WTC11 (cell line): ENCODE measurements at regions not wholly inside any gene's neighbourhood (a gene's known extent, or its start where the extent isn't known, plus 50 kb on each side); places are given as distances from the start of the nearest gene placed in this dataset.

Experiments
- ATAC-seq: fragments of 200-7000 bp; cut with Tn5 transposase; 2 replicates; pipeline ENCODE4 v1.10.0; 2021; ENCODE audit warnings: mild to moderate bottlenecking, moderate library complexity
- CTCF ChIA-PET: fragments of 300-600 bp; sonication (Branson Sonifier 250); formaldehyde crosslinking; loops from one replicate; lab custom pipeline; 2021; ENCODE audit warnings: antibody characterized with exemption; lab: Charles Lee
- POLR2A ChIA-PET: fragments of 350-600 bp; sonication (Branson Sonifier 250); formaldehyde crosslinking; loops from one replicate; lab custom pipeline; 2021; ENCODE audit warnings: antibody characterized with exemption; lab: Charles Lee
- DNase-seq: peaks from one replicate; pipeline ENCODE4 v3.0.0; 2021; ENCODE audit warnings: low spot score
- H3K27ac Mint-ChIP-seq: 2 replicates; pipeline ENCODE4 v1.8.0; 2021; ENCODE audit warnings: mixed read lengths
- H3K27me3 Mint-ChIP-seq: 2 replicates; pipeline ENCODE4 v1.8.0; 2021; ENCODE audit warnings: low read depth, mild to moderate bottlenecking, moderate library complexity, mixed read lengths
- H3K36me3 Mint-ChIP-seq: 2 replicates; pipeline ENCODE4 v1.8.0; 2021; ENCODE audit warnings: mixed read lengths
- H3K4me1 Mint-ChIP-seq: 2 replicates; pipeline ENCODE4 v1.8.0; 2022; ENCODE audit warnings: mixed read lengths
- H3K4me3 Mint-ChIP-seq: 2 replicates; pipeline ENCODE4 v1.8.0; 2021; ENCODE audit warnings: mild to moderate bottlenecking, moderate library complexity, mixed read lengths
- H3K9me3 Mint-ChIP-seq: 2 replicates; pipeline ENCODE4 v1.8.0; 2021; ENCODE audit warnings: mixed read lengths
- CREM ChIP-seq: sonication (generic); formaldehyde crosslinking; IDR thresholded peaks from 2 replicates; pipeline ENCODE4 v1.8.1; 2022; ENCODE audit warnings: mild to moderate bottlenecking, missing genetic modification reagents, moderate library complexity
- ELF4 ChIP-seq: sonication (generic); formaldehyde crosslinking; IDR thresholded peaks from 2 replicates; pipeline ENCODE4 v1.8.1; 2022; ENCODE audit warnings: low read depth, mild to moderate bottlenecking, moderate library complexity, missing genetic modification reagents
- FOXJ3 ChIP-seq: sonication (generic); formaldehyde crosslinking; IDR thresholded peaks from 2 replicates; pipeline ENCODE4 v1.9.0; 2021; ENCODE audit warnings: missing genetic modification reagents, mild to moderate bottlenecking, borderline replicate concordance
- GABPB1 ChIP-seq: sonication (generic); formaldehyde crosslinking; IDR thresholded peaks from 2 replicates; pipeline ENCODE4 v1.8.1; 2023; ENCODE audit warnings: mild to moderate bottlenecking, missing genetic modification reagents
- IRF2 ChIP-seq: sonication (generic); formaldehyde crosslinking; IDR thresholded peaks from 2 replicates; pipeline ENCODE4 v1.8.0; 2022; ENCODE audit warnings: low read depth, missing genetic modification reagents, borderline replicate concordance
- KAT7 ChIP-seq: sonication (generic); formaldehyde crosslinking; IDR thresholded peaks from 2 replicates; pipeline ENCODE4 v1.8.1; 2023; ENCODE audit warnings: missing genetic modification reagents, mild to moderate bottlenecking, borderline replicate concordance
- MLX ChIP-seq: sonication (generic); formaldehyde crosslinking; IDR thresholded peaks from 2 replicates; pipeline ENCODE4 v1.8.1; 2023; ENCODE audit warnings: mild to moderate bottlenecking, missing genetic modification reagents, moderate library complexity
- NFATC4 ChIP-seq: fragments of 250-450 bp; sonication (Bioruptor Pico); IDR thresholded peaks from 2 replicates; pipeline ENCODE4 v1.9.0; 2021; ENCODE audit warnings: mild to moderate bottlenecking
- NFYB ChIP-seq: sonication (generic); formaldehyde crosslinking; conservative IDR thresholded peaks from 2 replicates; pipeline ENCODE4 v1.8.0; 2022; ENCODE audit warnings: low read depth, missing genetic modification reagents
- NR2C2 ChIP-seq: sonication (generic); formaldehyde crosslinking; IDR thresholded peaks from 2 replicates; pipeline ENCODE4 v1.8.0; 2022; ENCODE audit warnings: mild to moderate bottlenecking, missing genetic modification reagents
- NR3C1 ChIP-seq: sonication (generic); formaldehyde crosslinking; conservative IDR thresholded peaks from 2 replicates; pipeline ENCODE4 v1.8.1; 2023; ENCODE audit warnings: low read depth, mild to moderate bottlenecking, missing genetic modification reagents
- PRRX2 ChIP-seq: fragments of 250-450 bp; sonication (Bioruptor Pico); IDR thresholded peaks from 2 replicates; pipeline ENCODE4 v1.8.0; 2021; ENCODE audit warnings: mild to moderate bottlenecking
- SP1 ChIP-seq: sonication (generic); formaldehyde crosslinking; conservative IDR thresholded peaks from 2 replicates; pipeline ENCODE4 v1.8.1; 2022; ENCODE audit warnings: missing genetic modification reagents
- ZBTB21 ChIP-seq: sonication (generic); formaldehyde crosslinking; IDR thresholded peaks from 2 replicates; pipeline ENCODE4 v1.8.1; 2023; ENCODE audit warnings: mild to moderate bottlenecking, missing genetic modification reagents, borderline replicate concordance
- ZBTB43 ChIP-seq: sonication (generic); formaldehyde crosslinking; IDR thresholded peaks from 2 replicates; pipeline ENCODE4 v1.8.1; 2023; ENCODE audit warnings: mild to moderate bottlenecking, missing genetic modification reagents
- ZNF317 ChIP-seq: sonication (generic); formaldehyde crosslinking; IDR thresholded peaks from 2 replicates; pipeline ENCODE4 v1.8.1; 2023; ENCODE audit warnings: low read depth, mild to moderate bottlenecking, moderate library complexity, missing genetic modification reagents, borderline replicate concordance
- ZNF396 ChIP-seq: fragments of 250-450 bp; sonication (Bioruptor Pico); IDR thresholded peaks from 2 replicates; pipeline ENCODE4 v1.8.0; 2021; ENCODE audit warnings: mild to moderate bottlenecking, moderate library complexity, borderline replicate concordance
- TF ChIP-seq, protein P1 (sequence below): sonication (generic); formaldehyde crosslinking; conservative IDR thresholded peaks from 2 replicates; pipeline ENCODE4 v1.8.1; 2022; ENCODE audit warnings: mild to moderate bottlenecking, missing genetic modification reagents
- TF ChIP-seq, protein P2 (sequence below): fragments of 250-450 bp; sonication (Bioruptor Pico); IDR thresholded peaks from 2 replicates; pipeline ENCODE4 v2.1.2; 2022; ENCODE audit warnings: mild to moderate bottlenecking, moderate library complexity
- TF ChIP-seq, protein P3 (sequence below): sonication (generic); formaldehyde crosslinking; IDR thresholded peaks from 2 replicates; pipeline ENCODE4 v1.8.1; 2022; ENCODE audit warnings: missing genetic modification reagents, borderline replicate concordance
- TF ChIP-seq, protein P4 (sequence below): sonication (generic); formaldehyde crosslinking; IDR thresholded peaks from 2 replicates; pipeline ENCODE4 v1.8.0; 2022; ENCODE audit warnings: mild to moderate bottlenecking, missing genetic modification reagents
- TF ChIP-seq, protein P5 (sequence below): sonication (generic); formaldehyde crosslinking; IDR thresholded peaks from 2 replicates; pipeline ENCODE4 v1.8.1; 2022; ENCODE audit warnings: mild to moderate bottlenecking, missing genetic modification reagents, moderate library complexity, borderline replicate concordance
- TF ChIP-seq, protein P6 (sequence below): sonication (generic); formaldehyde crosslinking; IDR thresholded peaks from 2 replicates; pipeline ENCODE4 v1.8.0; 2023; ENCODE audit warnings: missing genetic modification reagents, mild to moderate bottlenecking, borderline replicate concordance

GRCh38 chr16:49148410-49148809 lies 133.2 kb downstream of the CBLN1 start:
- Mint-ChIP-seq H3K27ac (no peak overlapping the region), H3K36me3 (no peaks in the 10 kb centered on the region), H3K27me3 (no peaks in the 10 kb centered on the region), H3K9me3 (no peaks in the 10 kb centered on the region), H3K4me1 (no peaks in the 10 kb centered on the region), H3K4me3 (no peak overlapping the region)
- TF ChIP-seq, protein P1, sequence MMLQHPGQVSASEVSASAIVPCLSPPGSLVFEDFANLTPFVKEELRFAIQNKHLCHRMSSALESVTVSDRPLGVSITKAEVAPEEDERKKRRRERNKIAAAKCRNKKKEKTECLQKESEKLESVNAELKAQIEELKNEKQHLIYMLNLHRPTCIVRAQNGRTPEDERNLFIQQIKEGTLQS (CRISPR knock-in tag), result no peak
- TF ChIP-seq, protein P2, sequence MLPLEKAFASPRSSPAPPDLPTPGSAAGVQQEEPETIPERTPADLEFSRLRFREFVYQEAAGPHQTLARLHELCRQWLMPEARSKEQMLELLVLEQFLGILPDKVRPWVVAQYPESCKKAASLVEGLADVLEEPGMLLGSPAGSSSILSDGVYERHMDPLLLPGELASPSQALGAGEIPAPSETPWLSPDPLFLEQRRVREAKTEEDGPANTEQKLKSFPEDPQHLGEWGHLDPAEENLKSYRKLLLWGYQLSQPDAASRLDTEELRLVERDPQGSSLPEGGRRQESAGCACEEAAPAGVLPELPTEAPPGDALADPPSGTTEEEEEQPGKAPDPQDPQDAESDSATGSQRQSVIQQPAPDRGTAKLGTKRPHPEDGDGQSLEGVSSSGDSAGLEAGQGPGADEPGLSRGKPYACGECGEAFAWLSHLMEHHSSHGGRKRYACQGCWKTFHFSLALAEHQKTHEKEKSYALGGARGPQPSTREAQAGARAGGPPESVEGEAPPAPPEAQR (CRISPR knock-in tag), result no peak
- TF ChIP-seq, protein P3, sequence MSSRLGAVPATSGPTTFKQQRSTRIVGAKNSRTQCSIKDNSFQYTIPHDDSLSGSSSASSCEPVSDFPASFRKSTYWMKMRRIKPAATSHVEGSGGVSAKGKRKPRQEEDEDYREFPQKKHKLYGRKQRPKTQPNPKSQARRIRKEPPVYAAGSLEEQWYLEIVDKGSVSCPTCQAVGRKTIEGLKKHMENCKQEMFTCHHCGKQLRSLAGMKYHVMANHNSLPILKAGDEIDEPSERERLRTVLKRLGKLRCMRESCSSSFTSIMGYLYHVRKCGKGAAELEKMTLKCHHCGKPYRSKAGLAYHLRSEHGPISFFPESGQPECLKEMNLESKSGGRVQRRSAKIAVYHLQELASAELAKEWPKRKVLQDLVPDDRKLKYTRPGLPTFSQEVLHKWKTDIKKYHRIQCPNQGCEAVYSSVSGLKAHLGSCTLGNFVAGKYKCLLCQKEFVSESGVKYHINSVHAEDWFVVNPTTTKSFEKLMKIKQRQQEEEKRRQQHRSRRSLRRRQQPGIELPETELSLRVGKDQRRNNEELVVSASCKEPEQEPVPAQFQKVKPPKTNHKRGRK, result no peak
- TF ChIP-seq IRF2 (CRISPR knock-in tag) (no peak), NR2C2 (no peak), KAT7 (CRISPR knock-in tag) (no peak), ZBTB43 (CRISPR knock-in tag) (no peak), ZNF317 (CRISPR knock-in tag) (no peak), MLX (CRISPR knock-in tag) (no peak), ELF4 (CRISPR knock-in tag) (no peak), CREM (CRISPR knock-in tag) (no peak), FOXJ3 (CRISPR knock-in tag) (no peak), PRRX2 (CRISPR knock-in tag) (no peak), NR3C1 (CRISPR knock-in tag) (no peak)
- TF ChIP-seq, protein P4, sequence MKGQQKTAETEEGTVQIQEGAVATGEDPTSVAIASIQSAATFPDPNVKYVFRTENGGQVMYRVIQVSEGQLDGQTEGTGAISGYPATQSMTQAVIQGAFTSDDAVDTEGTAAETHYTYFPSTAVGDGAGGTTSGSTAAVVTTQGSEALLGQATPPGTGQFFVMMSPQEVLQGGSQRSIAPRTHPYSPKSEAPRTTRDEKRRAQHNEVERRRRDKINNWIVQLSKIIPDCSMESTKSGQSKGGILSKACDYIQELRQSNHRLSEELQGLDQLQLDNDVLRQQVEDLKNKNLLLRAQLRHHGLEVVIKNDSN (CRISPR knock-in tag), result no peak
- ChIA-PET CTCF (no interaction called here), POLR2A (no interaction called here)
- no peak for ATAC-seq
- no peak for DNase-seq

DNA sequence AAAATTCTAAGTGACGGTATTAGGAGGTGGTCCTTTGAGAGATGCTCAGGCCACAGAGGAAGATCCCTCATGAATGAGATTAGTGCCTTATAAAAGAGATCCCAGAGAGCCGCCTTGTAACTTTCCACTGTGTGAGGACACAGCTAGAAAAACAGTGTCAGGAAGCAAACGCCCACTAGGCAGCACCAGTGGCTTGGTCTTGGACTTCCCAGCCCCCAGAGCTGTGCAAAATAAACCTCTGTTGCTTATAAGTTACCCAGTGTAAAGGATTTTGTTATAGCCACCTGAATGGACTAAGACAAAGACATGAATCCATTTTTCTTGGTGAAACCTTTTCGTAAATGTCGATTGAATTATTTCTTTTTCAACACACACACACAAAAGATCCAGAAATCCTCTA lies 141.0 kb downstream of the CBLN1 start:
- DNase-seq (no peak), ATAC-seq (no peak)
- Mint-ChIP-seq H3K4me1 (no peaks in the 10 kb centered on the region), H3K27me3 (no peaks in the 10 kb centered on the region), H3K4me3 (no peak overlapping the region), H3K36me3 (peaks cover 11% of the 10 kb centered on the region), H3K27ac (no peak overlapping the region), H3K9me3 (peaks cover 27% of the 10 kb centered on the region)
- ChIA-PET POLR2A (no interaction called here), CTCF (no interaction called here)
- TF ChIP-seq SP1 (CRISPR knock-in tag) (no peak), NFATC4 (no peak), NFYB (CRISPR knock-in tag) (no peak), PRRX2 (CRISPR knock-in tag) (no peak), ZNF396 (no peak), GABPB1 (CRISPR knock-in tag) (no peak), ZBTB21 (CRISPR knock-in tag) (no peak)
- TF ChIP-seq, protein P5, sequence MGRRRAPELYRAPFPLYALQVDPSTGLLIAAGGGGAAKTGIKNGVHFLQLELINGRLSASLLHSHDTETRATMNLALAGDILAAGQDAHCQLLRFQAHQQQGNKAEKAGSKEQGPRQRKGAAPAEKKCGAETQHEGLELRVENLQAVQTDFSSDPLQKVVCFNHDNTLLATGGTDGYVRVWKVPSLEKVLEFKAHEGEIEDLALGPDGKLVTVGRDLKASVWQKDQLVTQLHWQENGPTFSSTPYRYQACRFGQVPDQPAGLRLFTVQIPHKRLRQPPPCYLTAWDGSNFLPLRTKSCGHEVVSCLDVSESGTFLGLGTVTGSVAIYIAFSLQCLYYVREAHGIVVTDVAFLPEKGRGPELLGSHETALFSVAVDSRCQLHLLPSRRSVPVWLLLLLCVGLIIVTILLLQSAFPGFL, result no peak
- TF ChIP-seq, protein P6, sequence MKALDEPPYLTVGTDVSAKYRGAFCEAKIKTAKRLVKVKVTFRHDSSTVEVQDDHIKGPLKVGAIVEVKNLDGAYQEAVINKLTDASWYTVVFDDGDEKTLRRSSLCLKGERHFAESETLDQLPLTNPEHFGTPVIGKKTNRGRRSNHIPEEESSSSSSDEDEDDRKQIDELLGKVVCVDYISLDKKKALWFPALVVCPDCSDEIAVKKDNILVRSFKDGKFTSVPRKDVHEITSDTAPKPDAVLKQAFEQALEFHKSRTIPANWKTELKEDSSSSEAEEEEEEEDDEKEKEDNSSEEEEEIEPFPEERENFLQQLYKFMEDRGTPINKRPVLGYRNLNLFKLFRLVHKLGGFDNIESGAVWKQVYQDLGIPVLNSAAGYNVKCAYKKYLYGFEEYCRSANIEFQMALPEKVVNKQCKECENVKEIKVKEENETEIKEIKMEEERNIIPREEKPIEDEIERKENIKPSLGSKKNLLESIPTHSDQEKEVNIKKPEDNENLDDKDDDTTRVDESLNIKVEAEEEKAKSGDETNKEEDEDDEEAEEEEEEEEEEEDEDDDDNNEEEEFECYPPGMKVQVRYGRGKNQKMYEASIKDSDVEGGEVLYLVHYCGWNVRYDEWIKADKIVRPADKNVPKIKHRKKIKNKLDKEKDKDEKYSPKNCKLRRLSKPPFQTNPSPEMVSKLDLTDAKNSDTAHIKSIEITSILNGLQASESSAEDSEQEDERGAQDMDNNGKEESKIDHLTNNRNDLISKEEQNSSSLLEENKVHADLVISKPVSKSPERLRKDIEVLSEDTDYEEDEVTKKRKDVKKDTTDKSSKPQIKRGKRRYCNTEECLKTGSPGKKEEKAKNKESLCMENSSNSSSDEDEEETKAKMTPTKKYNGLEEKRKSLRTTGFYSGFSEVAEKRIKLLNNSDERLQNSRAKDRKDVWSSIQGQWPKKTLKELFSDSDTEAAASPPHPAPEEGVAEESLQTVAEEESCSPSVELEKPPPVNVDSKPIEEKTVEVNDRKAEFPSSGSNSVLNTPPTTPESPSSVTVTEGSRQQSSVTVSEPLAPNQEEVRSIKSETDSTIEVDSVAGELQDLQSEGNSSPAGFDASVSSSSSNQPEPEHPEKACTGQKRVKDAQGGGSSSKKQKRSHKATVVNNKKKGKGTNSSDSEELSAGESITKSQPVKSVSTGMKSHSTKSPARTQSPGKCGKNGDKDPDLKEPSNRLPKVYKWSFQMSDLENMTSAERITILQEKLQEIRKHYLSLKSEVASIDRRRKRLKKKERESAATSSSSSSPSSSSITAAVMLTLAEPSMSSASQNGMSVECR, result no peak
- TF ChIP-seq, protein P3, result no peak
